ENCODE measurements at regions not wholly inside any gene's neighbourhood (a gene's known extent, or its start where the extent isn't known, plus 50 kb on each side); places are given as distances from the start of the nearest gene placed in this dataset.

GRCh38 chr2:129800686-129801085 is 178.8 kb upstream of the RAB6C start:
- TF ChIP-seq, protein P1, sequence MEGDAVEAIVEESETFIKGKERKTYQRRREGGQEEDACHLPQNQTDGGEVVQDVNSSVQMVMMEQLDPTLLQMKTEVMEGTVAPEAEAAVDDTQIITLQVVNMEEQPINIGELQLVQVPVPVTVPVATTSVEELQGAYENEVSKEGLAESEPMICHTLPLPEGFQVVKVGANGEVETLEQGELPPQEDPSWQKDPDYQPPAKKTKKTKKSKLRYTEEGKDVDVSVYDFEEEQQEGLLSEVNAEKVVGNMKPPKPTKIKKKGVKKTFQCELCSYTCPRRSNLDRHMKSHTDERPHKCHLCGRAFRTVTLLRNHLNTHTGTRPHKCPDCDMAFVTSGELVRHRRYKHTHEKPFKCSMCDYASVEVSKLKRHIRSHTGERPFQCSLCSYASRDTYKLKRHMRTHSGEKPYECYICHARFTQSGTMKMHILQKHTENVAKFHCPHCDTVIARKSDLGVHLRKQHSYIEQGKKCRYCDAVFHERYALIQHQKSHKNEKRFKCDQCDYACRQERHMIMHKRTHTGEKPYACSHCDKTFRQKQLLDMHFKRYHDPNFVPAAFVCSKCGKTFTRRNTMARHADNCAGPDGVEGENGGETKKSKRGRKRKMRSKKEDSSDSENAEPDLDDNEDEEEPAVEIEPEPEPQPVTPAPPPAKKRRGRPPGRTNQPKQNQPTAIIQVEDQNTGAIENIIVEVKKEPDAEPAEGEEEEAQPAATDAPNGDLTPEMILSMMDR (IDR thresholded peaks at IDR 0.05 in 4 of 5, conservative IDR thresholded peaks at IDR 0.05 in 1 of 5): no peak
- no peak for TF ChIP-seq POLR2A (IDR thresholded peaks at IDR 0.05)
